Astrocyte of the hippocampus (primary cell): ENCODE measurements at regions not wholly inside any gene's neighbourhood (a gene's known extent, or its start where the extent isn't known, plus 50 kb on each side); places are given as distances from the start of the nearest gene placed in this dataset.
"Not testable (repeated sequence)": the region's sequence is repeated elsewhere in the genome, so short reads cannot be mapped to it uniquely, and the experiment has no call there.

ENCODE experiments used
- DNase-seq: peaks from one replicate; pipeline ENCODE4 v3.0.0; 2011; ENCODE audit warnings: low read depth, low spot score

DNA sequence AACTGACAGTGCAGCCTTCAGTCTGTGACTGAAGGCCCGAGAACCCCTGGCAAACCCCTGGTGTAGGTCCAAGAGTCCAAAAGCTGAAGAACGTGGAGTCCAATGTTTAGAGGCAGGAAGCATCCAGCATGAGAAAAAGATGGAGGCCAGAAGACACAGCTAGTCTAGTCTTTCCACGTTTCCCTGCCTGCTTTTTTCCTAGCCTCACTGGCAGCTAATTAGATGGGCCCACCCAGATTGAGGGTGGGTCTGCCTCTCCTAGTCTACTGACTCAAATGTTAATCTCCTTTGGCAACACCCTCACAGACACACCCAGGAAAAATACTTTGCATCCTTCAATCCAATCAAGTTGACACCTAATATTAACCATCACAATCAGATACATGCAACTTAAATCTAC lies 87.8 kb downstream of the TENT5D start:
- DNase-seq: not testable (repeated sequence)

DNA sequence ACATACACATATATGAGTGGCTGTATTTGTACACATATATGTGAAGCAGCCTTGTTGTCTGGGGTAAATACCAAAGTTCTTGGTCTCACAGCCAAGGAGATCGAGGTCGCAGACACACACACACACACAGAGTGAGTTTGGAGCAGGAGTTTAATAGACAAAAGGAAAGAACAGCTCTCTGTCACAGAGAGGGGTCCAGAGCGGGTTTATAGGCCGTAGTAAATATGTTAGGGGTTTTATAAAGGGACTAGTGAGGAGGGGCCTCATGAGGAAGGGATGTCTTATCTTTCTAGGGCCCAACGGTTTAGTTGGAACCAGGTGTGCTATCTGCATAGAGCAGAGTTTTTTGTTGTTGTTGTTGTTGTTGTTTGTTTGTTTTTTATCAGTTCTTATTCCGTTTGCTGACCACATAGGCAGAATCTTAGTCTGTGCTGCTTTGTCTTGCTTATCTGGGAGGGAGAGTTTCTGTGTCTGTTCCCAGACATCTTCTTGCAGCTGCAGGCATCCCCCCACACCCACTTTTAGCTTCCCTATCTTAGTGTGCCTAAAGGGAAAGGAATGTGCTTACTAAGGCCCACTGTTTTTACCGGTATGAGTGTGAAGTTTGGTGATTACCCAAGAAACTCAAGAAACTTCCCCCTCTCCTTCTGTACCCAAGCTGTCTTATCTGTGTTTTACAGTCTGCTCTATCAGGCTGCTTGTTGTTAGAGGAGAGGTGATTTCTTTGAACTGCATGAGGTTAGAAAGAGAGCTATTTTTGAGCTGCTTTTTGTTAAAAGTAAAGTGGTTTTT lies 91.9 kb downstream of the TENT5D start:
- no peak for DNase-seq

DNA sequence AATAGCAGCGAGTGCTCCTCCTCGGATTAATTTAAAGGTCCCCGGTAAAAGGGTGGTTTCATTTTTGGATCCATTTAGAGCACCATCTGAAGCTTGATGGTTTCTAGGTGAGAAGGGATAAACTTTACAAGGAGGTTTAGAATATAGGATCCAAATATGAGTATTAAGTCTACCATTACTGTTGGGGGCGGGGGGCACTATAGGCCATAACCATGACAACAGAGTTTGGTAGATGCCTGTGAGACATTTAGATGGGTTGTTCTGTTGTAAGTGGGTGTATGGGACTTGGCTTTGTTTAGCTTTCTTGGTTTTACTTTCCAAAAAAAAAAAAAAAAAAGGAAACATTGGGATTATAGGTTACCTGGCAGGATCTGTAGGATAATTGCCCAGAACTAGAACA lies 92.7 kb downstream of the TENT5D start:
- DNase-seq: no peak

DNA sequence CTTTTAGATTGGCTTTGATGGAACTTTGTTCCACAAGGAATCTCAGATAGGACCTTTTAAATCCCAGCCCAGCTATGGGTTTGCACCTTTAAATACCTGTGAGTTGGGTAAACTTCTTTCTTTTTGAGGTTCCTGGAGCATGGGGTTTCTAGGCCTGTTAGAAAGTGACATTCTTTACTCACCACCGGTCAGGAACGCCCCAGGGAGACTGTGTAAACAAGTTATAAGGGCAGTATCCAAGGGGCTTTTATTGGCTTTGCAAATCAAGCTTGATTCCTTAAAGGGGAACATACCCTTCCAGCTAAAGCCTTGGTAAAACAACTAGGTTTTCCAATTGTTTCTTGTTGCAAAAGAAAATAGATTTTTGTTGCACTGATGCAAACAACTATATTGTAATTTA lies 93.4 kb downstream of the TENT5D start:
- DNase-seq: no peak

DNA sequence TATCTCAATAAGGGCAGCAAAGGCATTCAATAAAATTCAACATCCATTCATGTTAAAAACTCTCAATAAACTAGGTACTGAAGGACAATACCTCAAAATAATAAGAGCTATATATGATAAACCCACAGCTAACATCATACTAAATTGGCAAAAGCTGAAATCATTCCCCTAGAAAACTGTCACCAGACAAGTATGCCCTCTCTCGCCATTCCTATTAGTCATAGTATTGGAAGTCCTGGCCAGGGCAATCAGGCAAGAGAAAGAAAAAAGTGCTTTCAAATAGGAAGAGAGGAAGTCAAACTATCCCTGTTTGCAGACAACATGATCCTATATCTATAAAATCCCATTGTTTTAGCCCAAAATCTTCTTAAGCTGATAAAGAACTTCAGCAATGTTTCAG lies 116.8 kb downstream of the TENT5D start:
- no peak for DNase-seq

DNA sequence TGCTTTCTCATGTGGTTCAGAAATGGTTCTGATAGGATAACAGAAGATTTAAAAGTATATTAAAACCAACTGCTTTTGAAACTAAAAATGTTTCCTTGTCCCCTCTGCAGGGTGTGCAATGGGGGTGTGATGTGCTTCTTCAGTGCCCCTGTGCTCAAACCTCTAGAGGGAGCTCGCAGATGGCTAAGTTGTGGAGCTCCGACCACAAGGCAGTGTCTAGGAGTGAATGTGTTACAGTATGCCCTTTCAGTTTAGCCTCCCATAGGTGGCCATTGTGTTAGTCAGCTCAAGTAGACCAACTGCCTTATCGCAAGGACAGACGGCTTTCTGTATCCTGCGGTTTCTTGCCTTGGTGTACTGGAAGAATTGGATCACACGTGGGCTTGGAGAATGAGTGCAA lies 130.5 kb downstream of the TENT5D start:
- DNase-seq: no peak

DNA sequence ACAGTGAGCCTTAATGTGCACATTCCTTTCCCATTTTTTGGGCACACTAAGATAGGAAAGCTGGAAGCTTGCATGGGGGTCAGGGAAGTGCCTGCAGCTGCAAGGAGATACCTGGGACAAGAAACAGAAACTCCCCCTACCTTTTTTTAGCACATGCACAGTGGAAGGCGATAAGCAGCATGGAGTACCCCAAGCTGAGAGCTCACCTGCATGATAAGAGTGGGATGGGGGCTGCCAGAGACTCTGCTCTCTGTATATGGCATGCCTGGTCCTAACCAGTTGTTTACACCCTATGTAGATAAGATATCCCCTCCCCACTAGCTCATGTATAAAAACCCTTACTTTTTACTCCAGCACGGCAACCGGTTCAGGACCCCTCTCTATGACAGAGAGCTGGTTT lies 135.9 kb downstream of the TENT5D start:
- DNase-seq: no peak

DNA sequence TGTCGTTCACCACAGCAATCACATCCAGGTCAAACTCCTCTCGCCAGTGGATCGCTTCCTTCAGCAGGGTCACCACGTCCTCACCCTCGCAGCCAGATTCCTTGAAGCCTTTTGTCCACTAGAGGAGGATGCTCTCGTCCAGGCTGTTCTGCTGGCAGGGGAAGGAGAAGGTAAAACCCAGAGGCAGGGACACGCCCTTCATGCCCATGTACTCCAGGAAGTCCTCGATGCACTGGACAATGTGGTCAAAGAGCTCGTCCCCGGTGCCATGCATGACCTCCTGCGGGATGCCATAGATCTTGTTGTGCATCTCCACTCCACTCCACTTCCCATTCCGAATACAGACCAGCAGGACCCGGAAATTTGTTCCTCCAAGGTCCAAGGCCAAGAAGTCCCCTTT lies 152.4 kb downstream of the TENT5D start:
- no peak for DNase-seq

DNA sequence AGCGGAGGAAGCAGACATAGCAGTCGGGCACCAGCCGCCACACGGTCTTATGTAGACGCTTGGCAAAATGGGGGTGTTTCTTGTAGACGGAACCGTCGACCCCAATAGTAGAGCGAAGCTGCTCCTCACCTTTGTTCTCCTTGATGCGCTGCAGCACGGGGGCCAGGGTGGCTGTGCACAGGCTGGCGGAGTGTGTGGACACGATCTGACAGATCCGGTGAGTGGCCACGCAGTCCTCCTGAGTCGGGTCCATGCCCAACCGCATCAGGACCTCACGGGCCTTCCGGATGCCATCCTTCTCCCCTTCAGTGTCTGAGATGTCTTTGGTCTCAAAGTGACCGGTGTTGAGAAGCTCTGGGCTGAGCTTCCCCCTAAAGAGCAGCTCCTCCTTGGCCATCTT lies 153.0 kb downstream of the TENT5D start:
- DNase-seq: no peak

GRCh38 chrX:80574486-80575086 lies 154.3 kb downstream of the TENT5D start:
- not testable (repeated sequence) for DNase-seq

DNA sequence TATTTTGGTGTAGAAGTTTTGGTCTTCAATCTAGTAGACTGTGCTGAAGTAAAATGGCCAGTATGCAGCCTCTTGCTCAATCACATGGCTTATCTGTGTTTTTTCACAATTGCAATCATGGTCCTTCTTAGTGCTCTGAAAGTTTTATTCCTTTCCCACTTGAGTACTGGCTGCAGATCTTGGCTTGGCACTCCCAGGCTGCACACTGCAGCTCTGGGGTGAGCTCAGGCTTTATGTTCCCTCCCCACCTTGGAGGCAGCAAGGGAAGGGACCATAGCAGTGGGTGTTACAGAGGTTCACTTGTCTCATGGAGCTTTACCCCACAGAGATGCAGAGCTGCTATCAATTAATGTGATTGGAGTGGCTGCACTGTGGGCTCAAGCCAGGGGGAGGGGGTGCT lies 156.0 kb downstream of the TENT5D start:
- DNase-seq: no peak

GRCh38 chrX:80576806-80577533 lies 156.7 kb downstream of the TENT5D start:
- no peak for DNase-seq

- peak; percentile 16 for DNase-seq
Measured at GRCh38 chrX:80578517-80579105, 158.4 kb downstream of the TENT5D start.

DNA sequence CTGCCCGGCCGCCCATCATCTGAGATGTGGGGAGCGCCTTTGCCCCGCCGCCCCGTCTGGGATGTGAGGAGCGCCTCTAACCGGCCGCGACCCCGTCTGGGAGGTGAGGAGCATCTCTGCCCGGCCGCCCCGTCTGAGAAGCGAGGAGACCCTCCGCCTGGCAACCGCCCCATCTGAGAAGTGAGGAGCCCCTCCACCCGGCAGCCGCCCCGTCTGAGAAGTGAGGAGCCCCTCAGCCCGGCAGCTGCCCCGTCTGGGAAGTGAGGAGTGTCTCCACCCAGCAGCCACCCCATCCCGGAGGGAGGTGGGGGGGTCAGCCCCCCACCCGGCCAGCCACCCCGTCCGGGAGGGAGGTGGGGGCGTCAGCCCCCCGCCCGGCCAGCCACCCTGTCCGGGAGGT lies 170.7 kb downstream of the TENT5D start:
- DNase-seq: not testable (repeated sequence)

GRCh38 chrX:80602036-80602860 lies 182.0 kb downstream of the TENT5D start:
- DNase-seq: no peak
